GM20000 (cell line): ENCODE measurements at regions not wholly inside any gene's neighbourhood (a gene's known extent, or its start where the extent isn't known, plus 50 kb on each side); places are given as distances from the start of the nearest gene placed in this dataset.

Source experiments
- DNase-seq: peaks from one replicate; pipeline ENCODE4 v3.0.0; 2012; ENCODE audit warnings: low spot score
- CTCF ChIP-seq: IDR thresholded peaks from 2 replicates; pipeline ENCODE4 v1.5.1; 2012; ENCODE audit warnings: mild to moderate bottlenecking, control low read depth; ENCODE audit errors: extremely low read depth, missing control alignments

- no peak for TF ChIP-seq CTCF
- DNase-seq = no peak
Measured at GRCh38 chr18:32566960-32567359, 96.3 kb upstream of the GAREM1 start.

- TF ChIP-seq CTCF = no peak
- no peak for DNase-seq
Measured at GRCh38 chr18:32553640-32554365, 83.1 kb upstream of the GAREM1 start.

- no peak for DNase-seq
- TF ChIP-seq CTCF = no peak
Measured at GRCh38 chr18:32553174-32553573, 82.5 kb upstream of the GAREM1 start.

- DNase-seq = peak; percentile 68
- TF ChIP-seq CTCF = peak; percentile 62
Measured at GRCh38 chr18:32552421-32553030, 81.8 kb upstream of the GAREM1 start.

- DNase-seq = no peak
Measured at GRCh38 chr18:32550963-32551362, 80.3 kb upstream of the GAREM1 start.

GRCh38 chr18:32549248-32550110 is 78.8 kb upstream of the GAREM1 start:
- DNase-seq = peak; percentile 29
- TF ChIP-seq CTCF = no peak

More at GRCh38 chr18:32550963-32551362, 80.3 kb upstream of the GAREM1 start:
- no peak for TF ChIP-seq CTCF

- no peak for TF ChIP-seq CTCF
- DNase-seq = no peak
Measured at GRCh38 chr18:32548688-32549087, 78.0 kb upstream of the GAREM1 start.
